OCI-LY1 (cell line): ENCODE measurements at regions not wholly inside any gene's neighbourhood (a gene's known extent, or its start where the extent isn't known, plus 50 kb on each side); places are given as distances from the start of the nearest gene placed in this dataset.
A peak's percentile ranks its signal among the peaks of the same experiment; 100 is the strongest.

Experiments used
- H2AFZ ChIP-seq: fragments of 200-600 bp; sonication (generic), shearing (Covaris generic); 2 replicates; pipeline ENCODE4 v1.6.0; 2014; ENCODE audit warnings: antibody characterized with exemption, mild to moderate bottlenecking, low read length
- H3F3A ChIP-seq: fragments of 200-600 bp; sonication (generic), shearing (Covaris generic); 2 replicates; pipeline ENCODE4 v1.6.0; 2014; ENCODE audit warnings: mild to moderate bottlenecking, antibody characterized with exemption, low read length, moderate library complexity; ENCODE audit not compliant: insufficient read depth
- H3K27ac ChIP-seq: fragments of 200-600 bp; sonication (generic); 2 replicates; pipeline ENCODE4 v1.5.1; 2014; ENCODE audit warnings: low read length, mixed run types, mild to moderate bottlenecking, low read depth; ENCODE audit not compliant: poor library complexity, severe bottlenecking
- H3K27me3 ChIP-seq: fragments of 200-600 bp; sonication (generic); 2 replicates; pipeline ENCODE4 v1.6.0; 2014; ENCODE audit warnings: antibody characterized with exemption, mild to moderate bottlenecking, low read length, moderate library complexity; ENCODE audit not compliant: insufficient read depth
- H3K36me3 ChIP-seq: fragments of 200-600 bp; sonication (generic); 2 replicates; pipeline ENCODE4 v1.6.1; 2014; ENCODE audit warnings: mild to moderate bottlenecking, antibody characterized with exemption, low read length, moderate library complexity, mixed read lengths; ENCODE audit not compliant: insufficient read depth
- H3K4me1 ChIP-seq: fragments of 200-600 bp; sonication (generic); 2 replicates; pipeline ENCODE4 v1.5.1; 2014; ENCODE audit warnings: mild to moderate bottlenecking, low read length, moderate library complexity; ENCODE audit not compliant: insufficient read depth, severe bottlenecking
- H3K4me2 ChIP-seq: fragments of 200-600 bp; sonication (generic), shearing (Covaris generic); 2 replicates; pipeline ENCODE4 v1.6.1; 2014; ENCODE audit warnings: low read length
- H3K4me3 ChIP-seq: fragments of 200-600 bp; sonication (generic); 2 replicates; pipeline ENCODE4 v1.5.1; 2014; ENCODE audit warnings: low read length, low read depth, mild to moderate bottlenecking, mixed read lengths; ENCODE audit not compliant: poor library complexity, severe bottlenecking
- H3K79me2 ChIP-seq: fragments of 200-600 bp; shearing (Covaris generic); 2 replicates; pipeline ENCODE4 v1.6.1; 2016; ENCODE audit warnings: mixed run types, low read length, mixed read lengths; ENCODE audit not compliant: insufficient read depth
- H3K9ac ChIP-seq: fragments of 200-600 bp; sonication (generic), shearing (Covaris generic); 2 replicates; pipeline ENCODE4 v1.6.1; 2014; ENCODE audit warnings: mild to moderate bottlenecking, low read length, mixed read lengths
- H3K9me2 ChIP-seq: fragments of 200-600 bp; sonication (generic), shearing (Covaris generic); 2 replicates; pipeline ENCODE4 v1.6.1; 2014; ENCODE audit warnings: low read depth, mild to moderate bottlenecking, low read length, mixed read lengths
- H3K9me3 ChIP-seq: fragments of 200-600 bp; shearing (Covaris generic); 2 replicates; pipeline ENCODE4 v1.6.1; 2014; ENCODE audit warnings: low read length, mixed read lengths
- H4K20me1 ChIP-seq: fragments of 200-600 bp; sonication (generic), shearing (Covaris generic); 2 replicates; pipeline ENCODE4 v1.6.0; 2016; ENCODE audit warnings: mild to moderate bottlenecking, low read length; ENCODE audit not compliant: insufficient read depth
- EZH2 ChIP-seq: fragments of 200-600 bp; sonication (generic), shearing (Covaris generic); IDR thresholded peaks from 2 replicates; pipeline ENCODE4 v1.8.0; 2017; ENCODE audit warnings: borderline replicate concordance, mixed run types, mild to moderate bottlenecking, antibody characterized with exemption, low read length, moderate library complexity, mixed read lengths
- TF ChIP-seq, protein P1 (sequence below): fragments of 200-600 bp; sonication (generic), shearing (Covaris generic); IDR thresholded peaks from 2 replicates; pipeline ENCODE4 v1.5.1; 2017; ENCODE audit warnings: mild to moderate bottlenecking, antibody characterized with exemption, low read length, moderate library complexity, mixed read lengths

DNA sequence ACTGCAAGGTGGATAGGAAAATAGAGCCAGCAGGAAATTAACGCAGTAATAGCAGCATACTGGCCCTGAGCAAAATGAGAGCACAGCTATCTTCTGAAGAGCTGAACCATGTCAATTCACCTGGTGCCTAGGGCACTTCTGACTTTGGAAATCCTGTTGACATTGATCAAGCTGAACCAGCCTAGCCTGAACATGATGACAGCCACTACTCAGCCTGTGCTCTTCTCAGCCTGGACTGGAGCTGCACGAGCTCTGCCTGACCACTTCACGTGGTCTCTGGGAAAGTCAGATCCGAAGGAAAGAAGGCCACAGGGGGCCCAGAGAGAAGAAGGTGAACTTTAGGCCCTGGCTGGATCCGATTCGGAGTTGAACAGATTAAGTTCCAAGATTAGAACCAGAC, 421.9 kb downstream of the LPIN1 start:
- H3K4me3 ChIP-seq: no peak overlapping the region
- H4K20me1 ChIP-seq: no peaks in the 10 kb centered on the region
- H3K9ac ChIP-seq: no peak overlapping the region
- H3K9me2 ChIP-seq: no peaks in the 10 kb centered on the region
- TF ChIP-seq, protein P1, sequence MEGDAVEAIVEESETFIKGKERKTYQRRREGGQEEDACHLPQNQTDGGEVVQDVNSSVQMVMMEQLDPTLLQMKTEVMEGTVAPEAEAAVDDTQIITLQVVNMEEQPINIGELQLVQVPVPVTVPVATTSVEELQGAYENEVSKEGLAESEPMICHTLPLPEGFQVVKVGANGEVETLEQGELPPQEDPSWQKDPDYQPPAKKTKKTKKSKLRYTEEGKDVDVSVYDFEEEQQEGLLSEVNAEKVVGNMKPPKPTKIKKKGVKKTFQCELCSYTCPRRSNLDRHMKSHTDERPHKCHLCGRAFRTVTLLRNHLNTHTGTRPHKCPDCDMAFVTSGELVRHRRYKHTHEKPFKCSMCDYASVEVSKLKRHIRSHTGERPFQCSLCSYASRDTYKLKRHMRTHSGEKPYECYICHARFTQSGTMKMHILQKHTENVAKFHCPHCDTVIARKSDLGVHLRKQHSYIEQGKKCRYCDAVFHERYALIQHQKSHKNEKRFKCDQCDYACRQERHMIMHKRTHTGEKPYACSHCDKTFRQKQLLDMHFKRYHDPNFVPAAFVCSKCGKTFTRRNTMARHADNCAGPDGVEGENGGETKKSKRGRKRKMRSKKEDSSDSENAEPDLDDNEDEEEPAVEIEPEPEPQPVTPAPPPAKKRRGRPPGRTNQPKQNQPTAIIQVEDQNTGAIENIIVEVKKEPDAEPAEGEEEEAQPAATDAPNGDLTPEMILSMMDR: no peak
- no peak for TF ChIP-seq EZH2
- H3K27me3 ChIP-seq: no peaks in the 10 kb centered on the region
- no peak overlapping the region; the same call in 1 of the 2 replicates for H3K4me2 ChIP-seq
- peaks cover 33% of the 10 kb centered on the region for H3K4me1 ChIP-seq
- no peaks in the 10 kb centered on the region for H3K9me3 ChIP-seq
- H3K36me3 ChIP-seq: no peaks in the 10 kb centered on the region
- peak overlapping the region; percentile 48 for H3K27ac ChIP-seq
- H2AFZ ChIP-seq: no peak overlapping the region
- no peaks in the 10 kb centered on the region for H3F3A ChIP-seq
- H3K79me2 ChIP-seq: no peaks in the 10 kb centered on the region

DNA sequence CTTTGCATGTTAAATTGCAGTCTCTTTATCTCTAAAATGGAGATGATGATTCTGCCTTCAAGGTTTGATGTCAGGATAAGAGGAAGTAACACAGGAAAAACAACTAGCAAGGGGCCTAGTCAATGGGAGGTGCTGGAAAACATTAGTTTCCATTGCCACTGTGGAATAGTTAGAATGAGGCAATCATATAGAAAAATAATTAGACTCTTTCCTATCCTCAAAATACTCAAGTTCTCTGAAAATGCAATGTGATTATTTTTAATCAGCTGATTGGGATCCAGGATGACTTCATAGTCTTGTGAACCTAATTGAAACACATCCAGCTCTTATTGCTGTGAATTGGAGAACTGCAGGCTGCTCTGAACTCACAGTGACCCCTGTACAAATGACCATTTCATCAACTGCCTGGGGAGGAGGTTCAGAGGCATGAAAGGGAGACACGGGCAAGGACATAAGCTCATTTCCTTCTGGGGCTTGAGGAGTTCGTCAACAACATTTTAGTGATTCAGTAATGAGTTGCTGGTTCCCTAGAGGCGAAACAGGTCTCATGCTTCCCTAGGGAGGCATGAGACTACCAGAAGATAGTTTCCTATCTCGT, 422.5 kb downstream of the LPIN1 start:
- H3K79me2 ChIP-seq: no peaks in the 10 kb centered on the region
- H3K9me3 ChIP-seq: no peaks in the 10 kb centered on the region
- no peaks in the 10 kb centered on the region for H3F3A ChIP-seq
- no peak overlapping the region for H3K4me3 ChIP-seq
- H4K20me1 ChIP-seq: no peaks in the 10 kb centered on the region
- no peaks in the 10 kb centered on the region for H3K27me3 ChIP-seq
- no peaks in the 10 kb centered on the region for H3K36me3 ChIP-seq
- no peaks in the 10 kb centered on the region for H3K9me2 ChIP-seq
- H3K9ac ChIP-seq: no peak overlapping the region; the same call in 1 of the 2 replicates
- H2AFZ ChIP-seq: peak overlapping the region; percentile 42; the same call in 1 of the 2 replicates
- TF ChIP-seq, protein P1: no peak
- no peak for TF ChIP-seq EZH2
- H3K4me1 ChIP-seq: peaks cover 33% of the 10 kb centered on the region
- peak overlapping the region; percentile 27; the same call in 1 of the 2 replicates for H3K4me2 ChIP-seq
- H3K27ac ChIP-seq: peak overlapping the region; percentile 48

DNA sequence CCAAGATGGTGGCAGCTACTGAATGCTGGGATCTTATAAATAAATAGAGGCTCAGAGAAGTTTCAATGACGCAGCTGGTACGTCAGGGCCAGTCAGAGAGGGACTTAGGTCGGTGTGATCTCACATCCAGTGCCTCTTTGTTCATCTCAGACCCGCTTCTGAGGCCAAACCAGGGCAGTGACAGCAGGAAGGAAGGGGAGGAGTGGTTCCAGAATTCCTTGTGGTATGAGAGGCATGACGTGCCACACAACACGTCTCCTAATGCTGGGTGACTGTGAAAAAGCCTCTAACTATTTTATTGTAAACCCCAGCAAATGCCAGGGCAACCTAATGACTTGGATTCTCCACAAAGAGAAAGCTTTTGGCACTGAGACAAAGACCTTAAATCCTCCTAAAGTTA, 423.3 kb downstream of the LPIN1 start:
- H3K9me2 ChIP-seq: no peaks in the 10 kb centered on the region
- H4K20me1 ChIP-seq: no peaks in the 10 kb centered on the region
- peak overlapping the region; percentile 27; the same call in 1 of the 2 replicates for H3K4me2 ChIP-seq
- H2AFZ ChIP-seq: peak overlapping the region; percentile 42; the same call in 1 of the 2 replicates
- peak overlapping the region; percentile 48 for H3K27ac ChIP-seq
- TF ChIP-seq, protein P1: no peak
- TF ChIP-seq EZH2: no peak
- no peak overlapping the region for H3K4me3 ChIP-seq
- H3K79me2 ChIP-seq: no peaks in the 10 kb centered on the region
- 0 out of 2 replicates have a peak, but pooled peaks cover 4% of the 10 kb centered on the region for H3F3A ChIP-seq
- H3K9me3 ChIP-seq: no peaks in the 10 kb centered on the region
- H3K27me3 ChIP-seq: no peaks in the 10 kb centered on the region
- no peak overlapping the region; the same call in 1 of the 2 replicates for H3K9ac ChIP-seq
- peaks cover 33% of the 10 kb centered on the region for H3K4me1 ChIP-seq
- no peaks in the 10 kb centered on the region for H3K36me3 ChIP-seq
